ENCODE measurements at regions not wholly inside any gene's neighbourhood (a gene's known extent, or its start where the extent isn't known, plus 50 kb on each side); places are given as distances from the start of the nearest gene placed in this dataset.

DNA sequence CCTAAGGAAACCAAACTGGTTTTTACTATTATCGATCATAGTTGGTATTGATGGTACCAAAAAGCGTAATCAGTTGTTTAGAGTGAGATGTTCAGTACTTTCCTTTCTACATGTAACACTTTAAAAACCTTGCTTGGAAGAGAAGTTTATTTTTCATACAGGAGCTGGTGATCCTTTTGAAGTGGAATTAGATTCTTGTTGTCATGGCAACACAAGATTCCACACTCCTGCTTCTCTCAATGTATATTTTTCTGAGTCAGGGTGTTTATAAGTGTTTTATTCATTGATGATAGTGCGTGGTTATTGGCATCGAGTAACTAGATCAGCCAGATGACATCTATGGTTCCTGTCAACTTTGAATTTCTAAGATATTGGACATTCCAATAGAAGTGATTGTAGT lies 181.1 kb upstream of the CHD1 start:
- no peak overlapping the region for H3K27ac ChIP-seq (ENCODE audit: low read depth, low read length)
- no peaks in the 10 kb centered on the region for H3K79me2 ChIP-seq (ENCODE audit: control insufficient read depth, insufficient read depth, low read length, poor library complexity)
- no peak overlapping the region for H2AFZ ChIP-seq (ENCODE audit: insufficient read depth, low read length, poor library complexity)
- H2BK120ac ChIP-seq (ENCODE audit: insufficient read depth, low read length, poor library complexity), result no peak overlapping the region
- H3K23ac ChIP-seq (ENCODE audit: low read length), result no peak overlapping the region
- H3K27me3 ChIP-seq (ENCODE audit: insufficient read depth, low read length), result no peaks in the 10 kb centered on the region
- H4K91ac ChIP-seq (ENCODE audit: low read depth, low read length), result no peak overlapping the region
- H2AK5ac ChIP-seq (ENCODE audit: low read length), result no peak overlapping the region
- no peak overlapping the region for H4K12ac ChIP-seq (ENCODE audit: low read depth, low read length)
- H2BK12ac ChIP-seq (ENCODE audit: low read length), result no peak overlapping the region
- no CpG with 5 or more reads among the region's 4 CpGs for WGBS (ENCODE audit: extremely low coverage, insufficient coverage, insufficient read length)
- H3K36me3 ChIP-seq (ENCODE audit: control insufficient read depth in 1 of 2, insufficient read depth in 2 of 2, low read length in 2 of 2), result no peaks in the 10 kb centered on the region
- no peak overlapping the region for H3K4me3 ChIP-seq (ENCODE audit: low read depth, low read length)
- no peak overlapping the region for H3K9ac ChIP-seq (ENCODE audit: low read length)
- no peak overlapping the region for H3K4ac ChIP-seq (ENCODE audit: low read depth, low read length)
- H4K8ac ChIP-seq (ENCODE audit: low read depth, low read length), result no peak overlapping the region
- H3K18ac ChIP-seq (ENCODE audit: low read length), result no peak overlapping the region
- H2BK5ac ChIP-seq (ENCODE audit: low read depth, low read length, poor library complexity), result no peak overlapping the region
- no peaks in the 10 kb centered on the region for H3K9me3 ChIP-seq (ENCODE audit: insufficient read depth, low read depth, low read length)
- no peaks in the 10 kb centered on the region for H3K79me1 ChIP-seq (ENCODE audit: low read length)
- no peak overlapping the region for H3K14ac ChIP-seq (ENCODE audit: low read length)
- no peak overlapping the region for H3K4me2 ChIP-seq (ENCODE audit: low read length)
- H3K4me1 ChIP-seq (ENCODE audit: control insufficient read depth in 1 of 2, insufficient read depth in 2 of 2, low read length in 2 of 2), result no peaks in the 10 kb centered on the region
- DNase-seq, result no peak

DNA sequence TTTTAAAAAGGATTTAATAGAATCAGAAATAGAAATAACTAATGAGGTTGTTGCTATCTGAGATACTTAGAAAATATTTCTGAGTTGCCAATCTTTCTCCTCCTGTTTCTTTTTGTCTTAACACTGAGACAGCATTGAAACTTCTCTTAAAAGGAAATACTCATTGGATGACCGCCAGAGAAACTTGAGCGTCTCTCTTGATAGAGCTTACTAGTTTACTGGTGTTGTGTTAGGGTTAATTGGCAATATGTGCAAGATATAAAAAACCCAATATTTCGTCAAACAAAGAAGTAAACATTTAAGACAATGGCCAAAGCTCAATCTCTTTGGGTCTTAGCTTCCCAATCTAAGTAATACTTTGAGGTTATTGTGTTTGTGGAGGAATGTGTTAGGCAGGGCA lies 176.4 kb upstream of the CHD1 start:
- Histone ChIP-seq H3K79me2 (ENCODE audit: control insufficient read depth, insufficient read depth, low read length, poor library complexity) (no peaks in the 10 kb centered on the region), H3K27me3 (ENCODE audit: insufficient read depth, low read length) (no peaks in the 10 kb centered on the region), H3K79me1 (ENCODE audit: low read length) (no peaks in the 10 kb centered on the region), H2AFZ (ENCODE audit: insufficient read depth, low read length, poor library complexity) (no peak overlapping the region), H3K27ac (ENCODE audit: low read depth, low read length) (no peak overlapping the region), H3K4ac (ENCODE audit: low read depth, low read length) (no peak overlapping the region), H3K18ac (ENCODE audit: low read length) (no peak overlapping the region), H3K4me3 (ENCODE audit: low read depth, low read length) (no peak overlapping the region), H2BK12ac (ENCODE audit: low read length) (no peak overlapping the region), H3K36me3 (ENCODE audit: control insufficient read depth in 1 of 2, insufficient read depth in 2 of 2, low read length in 2 of 2) (no peaks in the 10 kb centered on the region), H4K91ac (ENCODE audit: low read depth, low read length) (no peak overlapping the region), H3K4me1 (ENCODE audit: control insufficient read depth in 1 of 2, insufficient read depth in 2 of 2, low read length in 2 of 2) (no peaks in the 10 kb centered on the region), H2BK5ac (ENCODE audit: low read depth, low read length, poor library complexity) (no peak overlapping the region), H2AK5ac (ENCODE audit: low read length) (no peak overlapping the region), H3K9me3 (ENCODE audit: insufficient read depth, low read depth, low read length) (no peaks in the 10 kb centered on the region), H2BK120ac (ENCODE audit: insufficient read depth, low read length, poor library complexity) (no peak overlapping the region), H3K4me2 (ENCODE audit: low read length) (no peak overlapping the region), H4K12ac (ENCODE audit: low read depth, low read length) (no peak overlapping the region), H3K9ac (ENCODE audit: low read length) (no peak overlapping the region), H4K8ac (ENCODE audit: low read depth, low read length) (no peak overlapping the region), H3K23ac (ENCODE audit: low read length) (no peak overlapping the region), H3K14ac (ENCODE audit: low read length) (no peak overlapping the region)
- no peak for DNase-seq
- no CpG with 5 or more reads among the region's 3 CpGs for WGBS (ENCODE audit: extremely low coverage, insufficient coverage, insufficient read length)

DNA sequence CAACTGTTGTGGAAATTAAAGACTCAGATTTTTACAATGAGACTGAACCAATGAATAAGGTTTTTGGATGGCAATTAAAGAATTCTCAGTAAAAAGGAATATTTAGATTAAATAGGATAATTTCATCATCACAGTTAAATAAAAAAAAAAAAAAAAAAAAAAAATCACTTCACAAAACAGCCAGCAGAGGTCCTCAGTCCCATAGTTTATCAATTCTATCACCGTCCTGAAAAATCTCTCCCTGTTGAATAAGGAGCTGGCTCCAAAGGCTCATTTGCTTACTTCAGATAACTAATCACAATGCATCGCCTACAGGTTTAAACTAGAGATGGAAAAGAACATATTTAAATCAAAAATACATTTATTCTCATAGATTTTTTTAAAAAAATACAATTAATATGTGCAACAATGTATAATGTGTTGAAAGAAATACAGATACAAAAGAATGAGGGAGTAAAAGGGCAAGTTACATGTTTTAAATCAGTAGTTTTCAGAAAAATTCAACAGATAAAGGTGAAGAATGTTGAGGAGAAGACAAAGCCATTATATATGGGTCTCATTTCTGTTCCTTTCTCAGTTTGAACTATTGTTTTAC lies 175.8 kb upstream of the CHD1 start:
- Histone ChIP-seq H3K23ac (ENCODE audit: low read length) (no peak overlapping the region), H4K8ac (ENCODE audit: low read depth, low read length) (no peak overlapping the region), H3K4me2 (ENCODE audit: low read length) (no peak overlapping the region), H2AK5ac (ENCODE audit: low read length) (no peak overlapping the region), H3K14ac (ENCODE audit: low read length) (no peak overlapping the region), H3K79me1 (ENCODE audit: low read length) (no peaks in the 10 kb centered on the region), H4K91ac (ENCODE audit: low read depth, low read length) (no peak overlapping the region), H3K27ac (ENCODE audit: low read depth, low read length) (no peak overlapping the region), H3K79me2 (ENCODE audit: control insufficient read depth, insufficient read depth, low read length, poor library complexity) (no peaks in the 10 kb centered on the region), H2BK120ac (ENCODE audit: insufficient read depth, low read length, poor library complexity) (no peak overlapping the region), H3K4me1 (ENCODE audit: control insufficient read depth in 1 of 2, insufficient read depth in 2 of 2, low read length in 2 of 2) (no peaks in the 10 kb centered on the region), H3K18ac (ENCODE audit: low read length) (no peak overlapping the region), H3K4me3 (ENCODE audit: low read depth, low read length) (no peak overlapping the region), H4K12ac (ENCODE audit: low read depth, low read length) (no peak overlapping the region), H3K9me3 (ENCODE audit: insufficient read depth, low read depth, low read length) (no peaks in the 10 kb centered on the region), H3K4ac (ENCODE audit: low read depth, low read length) (no peak overlapping the region), H3K9ac (ENCODE audit: low read length) (no peak overlapping the region), H2AFZ (ENCODE audit: insufficient read depth, low read length, poor library complexity) (no peak overlapping the region), H2BK5ac (ENCODE audit: low read depth, low read length, poor library complexity) (no peak overlapping the region), H2BK12ac (ENCODE audit: low read length) (no peak overlapping the region), H3K36me3 (ENCODE audit: control insufficient read depth in 1 of 2, insufficient read depth in 2 of 2, low read length in 2 of 2) (no peaks in the 10 kb centered on the region), H3K27me3 (ENCODE audit: insufficient read depth, low read length) (no peaks in the 10 kb centered on the region)
- DNase-seq, result peak in 1 of 2 donors; percentile 75
- WGBS (ENCODE audit: extremely low coverage, insufficient coverage, insufficient read length), result no CpG with 5 or more reads among the region's 2 CpGs

DNA sequence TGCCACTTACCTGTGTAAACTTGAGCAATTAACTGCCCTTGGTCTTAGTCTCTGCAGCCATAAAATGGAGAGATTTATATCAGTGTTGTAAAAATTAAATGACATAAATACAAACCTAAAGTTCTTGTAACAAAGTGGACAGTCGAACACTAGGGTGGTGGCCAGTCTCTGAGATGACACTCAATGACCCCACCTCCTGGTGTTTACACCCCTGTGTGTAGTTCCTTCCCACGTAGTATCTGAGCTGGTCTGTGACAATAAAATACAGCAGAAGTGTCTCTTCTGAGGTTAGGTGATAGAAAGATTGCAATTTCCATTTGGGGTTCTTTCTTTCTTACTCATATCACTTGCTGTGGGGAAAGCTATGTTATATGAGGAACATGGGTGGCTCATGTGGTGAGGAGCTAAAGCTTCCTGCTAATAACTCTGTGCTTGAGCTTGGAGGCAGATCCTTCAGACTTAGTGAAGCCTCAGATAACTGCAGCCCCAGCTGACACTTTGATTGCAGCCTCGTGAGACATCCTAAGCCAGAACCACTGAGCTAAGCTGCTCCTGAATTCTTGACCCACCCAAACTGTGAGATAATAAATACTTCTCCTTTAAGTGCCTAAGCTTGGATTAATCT lies 173.4 kb upstream of the CHD1 start:
- H2AFZ ChIP-seq (ENCODE audit: insufficient read depth, low read length, poor library complexity), result no peak overlapping the region
- H3K27ac ChIP-seq (ENCODE audit: low read depth, low read length), result no peak overlapping the region
- H4K91ac ChIP-seq (ENCODE audit: low read depth, low read length), result no peak overlapping the region
- H3K4ac ChIP-seq (ENCODE audit: low read depth, low read length), result no peak overlapping the region
- no peaks in the 10 kb centered on the region for H3K36me3 ChIP-seq (ENCODE audit: control insufficient read depth in 1 of 2, insufficient read depth in 2 of 2, low read length in 2 of 2)
- H4K12ac ChIP-seq (ENCODE audit: low read depth, low read length), result no peak overlapping the region
- H3K9ac ChIP-seq (ENCODE audit: low read length), result no peak overlapping the region
- H3K79me2 ChIP-seq (ENCODE audit: control insufficient read depth, insufficient read depth, low read length, poor library complexity), result no peaks in the 10 kb centered on the region
- H3K14ac ChIP-seq (ENCODE audit: low read length), result no peak overlapping the region
- H3K4me3 ChIP-seq (ENCODE audit: low read depth, low read length), result no peak overlapping the region
- DNase-seq, result no peak
- no peak overlapping the region for H3K18ac ChIP-seq (ENCODE audit: low read length)
- no peak overlapping the region for H2BK12ac ChIP-seq (ENCODE audit: low read length)
- H3K27me3 ChIP-seq (ENCODE audit: insufficient read depth, low read length), result no peaks in the 10 kb centered on the region
- no peaks in the 10 kb centered on the region for H3K9me3 ChIP-seq (ENCODE audit: insufficient read depth, low read depth, low read length)
- H3K4me2 ChIP-seq (ENCODE audit: low read length), result no peak overlapping the region
- no peak overlapping the region for H2AK5ac ChIP-seq (ENCODE audit: low read length)
- H3K4me1 ChIP-seq (ENCODE audit: control insufficient read depth in 1 of 2, insufficient read depth in 2 of 2, low read length in 2 of 2), result no peaks in the 10 kb centered on the region
- no CpG with 5 or more reads among the region's 3 CpGs for WGBS (ENCODE audit: extremely low coverage, insufficient coverage, insufficient read length)
- no peak overlapping the region for H2BK5ac ChIP-seq (ENCODE audit: low read depth, low read length, poor library complexity)
- H4K8ac ChIP-seq (ENCODE audit: low read depth, low read length), result no peak overlapping the region
- no peak overlapping the region for H2BK120ac ChIP-seq (ENCODE audit: insufficient read depth, low read length, poor library complexity)
- H3K79me1 ChIP-seq (ENCODE audit: low read length), result no peaks in the 10 kb centered on the region
- no peak overlapping the region for H3K23ac ChIP-seq (ENCODE audit: low read length)
